Activated B cell treated with CpG ODN at 0.5 μM for 24 hours (primary cell): ENCODE measurements at regions not wholly inside any gene's neighbourhood (a gene's known extent, or its start where the extent isn't known, plus 50 kb on each side); places are given as distances from the start of the nearest gene placed in this dataset.

Experiments
- ATAC-seq: fragments of 200-7000 bp; cut with Tn5 transposase; one replicate; pipeline ENCODE4 v1.10.0; 2021; ENCODE audit warnings: low read depth, mild to moderate bottlenecking, moderate library complexity
- CTCF ChIA-PET: fragments of 350-600 bp; sonication (Branson Sonifier 250); formaldehyde crosslinking; loops from one replicate; lab custom pipeline; 2021; ENCODE audit warnings: antibody characterized with exemption; lab: Charles Lee
- POLR2A ChIA-PET: fragments of 350-600 bp; sonication (Branson Sonifier 250); formaldehyde crosslinking; loops from one replicate; lab custom pipeline; 2021; ENCODE audit warnings: antibody characterized with exemption; lab: Charles Lee
- DNase-seq: peaks from one replicate; pipeline ENCODE4 v3.0.0; 2022
- H3K27ac Mint-ChIP-seq: one replicate; pipeline ENCODE4 v1.8.0; 2020; ENCODE audit warnings: mixed read lengths
- H3K27me3 Mint-ChIP-seq: one replicate; pipeline ENCODE4 v1.8.0; 2021; ENCODE audit warnings: mixed read lengths
- H3K36me3 Mint-ChIP-seq: one replicate; pipeline ENCODE4 v1.8.0; 2021; ENCODE audit warnings: low read depth, mixed read lengths
- H3K4me1 Mint-ChIP-seq: one replicate; pipeline ENCODE4 v1.8.0; 2021; ENCODE audit warnings: mixed read lengths
- H3K4me3 Mint-ChIP-seq: one replicate; pipeline ENCODE4 v1.8.0; 2020; ENCODE audit warnings: mild to moderate bottlenecking, mixed read lengths
- H3K9me3 Mint-ChIP-seq: one replicate; pipeline ENCODE4 v1.8.0; 2020; ENCODE audit warnings: mixed read lengths
- intact Hi-C: fragments of 100-400 bp; cut with micrococcal nuclease; formaldehyde crosslinking; loops from one replicate; pipeline ENCODE4 v1.15.1; 2024
- TF ChIP-seq, protein P1 (sequence below): fragments of 200-600 bp; IDR thresholded peaks from one replicate; pipeline ENCODE4 v1.8.0; 2022; ENCODE audit warnings: antibody characterized with exemption, mild to moderate bottlenecking

DNA sequence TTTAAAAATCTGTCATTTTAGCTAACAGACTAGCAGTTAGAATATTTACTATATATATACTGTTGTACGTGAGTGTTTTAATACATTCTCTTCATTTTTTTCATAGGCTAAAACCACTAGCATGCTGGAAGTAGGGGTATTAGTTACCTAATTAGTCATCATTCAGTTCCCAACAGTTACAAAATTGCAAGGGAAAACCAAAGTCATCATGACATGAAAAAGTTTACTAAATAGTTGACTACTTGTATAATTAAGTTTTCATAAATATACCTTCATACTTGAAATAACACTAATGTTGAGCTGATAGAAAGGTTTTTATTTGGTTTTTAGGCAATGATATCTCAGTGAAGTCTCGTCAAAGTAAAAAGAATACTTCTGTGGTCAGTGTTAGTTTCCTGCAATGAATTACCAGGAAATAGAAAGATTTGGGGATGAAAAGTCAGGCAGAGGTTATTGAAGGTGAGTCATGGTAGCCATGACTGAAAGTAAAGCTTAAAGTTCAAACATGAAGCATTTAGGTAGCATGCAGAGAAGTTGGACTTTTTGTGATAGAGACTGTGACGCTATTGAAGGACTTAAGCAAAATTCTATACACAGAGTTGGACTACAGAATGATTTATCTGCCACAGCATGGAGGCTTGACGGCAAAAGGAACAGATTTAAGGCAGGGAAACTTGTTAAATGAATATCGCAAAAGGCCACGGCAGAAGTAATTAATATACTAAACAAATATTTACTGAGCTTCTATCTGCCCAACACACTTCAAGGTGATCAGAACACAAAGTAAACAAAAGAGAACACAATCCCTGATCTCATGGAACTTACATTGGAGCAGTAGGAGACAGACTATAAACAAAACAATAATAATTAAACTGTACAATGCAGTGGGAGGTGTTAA lies 828.1 kb upstream of the FAT3 start:
- ChIA-PET CTCF (no interaction called here), POLR2A (no interaction called here)
- no peak overlapping the region for H3K27ac Mint-ChIP-seq
- DNase-seq (no peak), ATAC-seq (no peak)
- TF ChIP-seq, protein P1, sequence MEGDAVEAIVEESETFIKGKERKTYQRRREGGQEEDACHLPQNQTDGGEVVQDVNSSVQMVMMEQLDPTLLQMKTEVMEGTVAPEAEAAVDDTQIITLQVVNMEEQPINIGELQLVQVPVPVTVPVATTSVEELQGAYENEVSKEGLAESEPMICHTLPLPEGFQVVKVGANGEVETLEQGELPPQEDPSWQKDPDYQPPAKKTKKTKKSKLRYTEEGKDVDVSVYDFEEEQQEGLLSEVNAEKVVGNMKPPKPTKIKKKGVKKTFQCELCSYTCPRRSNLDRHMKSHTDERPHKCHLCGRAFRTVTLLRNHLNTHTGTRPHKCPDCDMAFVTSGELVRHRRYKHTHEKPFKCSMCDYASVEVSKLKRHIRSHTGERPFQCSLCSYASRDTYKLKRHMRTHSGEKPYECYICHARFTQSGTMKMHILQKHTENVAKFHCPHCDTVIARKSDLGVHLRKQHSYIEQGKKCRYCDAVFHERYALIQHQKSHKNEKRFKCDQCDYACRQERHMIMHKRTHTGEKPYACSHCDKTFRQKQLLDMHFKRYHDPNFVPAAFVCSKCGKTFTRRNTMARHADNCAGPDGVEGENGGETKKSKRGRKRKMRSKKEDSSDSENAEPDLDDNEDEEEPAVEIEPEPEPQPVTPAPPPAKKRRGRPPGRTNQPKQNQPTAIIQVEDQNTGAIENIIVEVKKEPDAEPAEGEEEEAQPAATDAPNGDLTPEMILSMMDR: no peak
- intact Hi-C loops: no loop called here
- H3K4me1 Mint-ChIP-seq: no peaks in the 10 kb centered on the region
- no peaks in the 10 kb centered on the region for H3K27me3 Mint-ChIP-seq
- H3K9me3 Mint-ChIP-seq: peaks cover 6% of the 10 kb centered on the region
- H3K4me3 Mint-ChIP-seq: no peak overlapping the region
- H3K36me3 Mint-ChIP-seq: no peaks in the 10 kb centered on the region

DNA sequence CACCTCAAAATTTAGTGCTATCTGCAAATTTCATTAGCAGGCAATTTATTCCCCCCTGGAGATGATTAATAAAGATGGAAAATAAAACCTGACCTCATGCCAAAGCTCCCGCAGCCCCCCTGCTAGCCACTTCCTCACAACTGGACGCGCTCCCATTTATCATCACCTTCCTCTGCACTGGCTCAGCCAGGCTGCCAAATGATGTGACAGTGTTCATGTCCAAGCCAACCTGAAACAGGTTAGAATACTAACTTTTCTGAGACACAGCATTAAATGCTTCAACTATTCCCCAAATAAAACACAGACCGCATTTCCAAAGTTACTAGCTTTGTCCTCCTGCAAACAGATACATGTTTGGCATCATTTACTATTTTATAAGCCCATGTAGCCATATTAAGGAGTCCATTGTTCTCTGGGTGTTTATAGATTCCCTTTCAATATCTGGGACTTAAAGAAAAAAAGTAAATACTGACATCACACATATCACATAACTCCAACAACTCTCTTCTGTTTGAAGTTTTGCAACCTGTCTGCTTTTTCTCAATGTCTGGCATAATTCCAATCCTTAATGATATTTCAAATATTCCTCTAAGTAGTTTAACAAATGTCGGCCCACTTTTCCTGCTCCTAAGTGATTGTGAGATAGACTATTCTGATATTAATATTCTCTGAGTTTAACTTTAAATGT lies 829.7 kb upstream of the FAT3 start:
- CTCF ChIA-PET: no interaction called here
- Mint-ChIP-seq H3K36me3 (no peaks in the 10 kb centered on the region), H3K4me3 (no peak overlapping the region), H3K27me3 (no peaks in the 10 kb centered on the region), H3K4me1 (no peaks in the 10 kb centered on the region), H3K27ac (no peak overlapping the region), H3K9me3 (peaks cover 9% of the 10 kb centered on the region)
- intact Hi-C loops: no loop called here
- POLR2A ChIA-PET: no interaction called here
- ATAC-seq: no peak
- no peak for DNase-seq
- TF ChIP-seq, protein P1: no peak

GRCh38 chr11:91394073-91394726 lies 830.4 kb upstream of the FAT3 start:
- H3K4me3 Mint-ChIP-seq: no peak overlapping the region
- ChIA-PET CTCF (no interaction called here), POLR2A (no interaction called here)
- intact Hi-C loops: no loop called here
- DNase-seq (no peak), ATAC-seq (no peak)
- H3K9me3 Mint-ChIP-seq: peaks cover 9% of the 10 kb centered on the region
- no peaks in the 10 kb centered on the region for H3K4me1 Mint-ChIP-seq
- TF ChIP-seq, protein P1: no peak
- no peaks in the 10 kb centered on the region for H3K27me3 Mint-ChIP-seq
- H3K27ac Mint-ChIP-seq: no peak overlapping the region
- no peaks in the 10 kb centered on the region for H3K36me3 Mint-ChIP-seq

DNA sequence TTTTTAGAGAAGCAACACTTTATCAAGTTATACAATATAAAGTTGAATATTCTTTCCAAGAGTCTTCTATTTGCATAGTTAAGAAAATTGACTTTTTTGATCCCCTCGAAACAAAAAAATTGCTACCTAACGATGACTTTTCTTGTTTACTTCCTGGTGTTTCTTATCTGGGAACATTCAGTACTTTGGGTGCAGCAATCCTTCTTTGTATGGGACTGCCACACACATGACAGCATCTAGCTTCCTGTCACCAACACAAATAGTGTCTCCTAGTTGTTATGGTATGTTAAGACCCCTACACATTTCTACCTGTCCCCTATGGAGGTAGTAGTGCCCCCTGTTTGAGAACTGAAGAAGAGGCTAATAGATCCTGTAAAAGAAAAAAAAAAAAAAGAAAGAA lies 841.7 kb upstream of the FAT3 start:
- ChIA-PET POLR2A (no interaction called here), CTCF (no interaction called here)
- TF ChIP-seq, protein P1: no peak
- Mint-ChIP-seq H3K9me3 (peaks cover 12% of the 10 kb centered on the region), H3K27ac (no peak overlapping the region), H3K36me3 (no peaks in the 10 kb centered on the region), H3K4me1 (no peaks in the 10 kb centered on the region), H3K4me3 (no peak overlapping the region), H3K27me3 (no peaks in the 10 kb centered on the region)
- ATAC-seq: no peak
- DNase-seq: no peak
- intact Hi-C loops: no loop called here

- H3K27me3 Mint-ChIP-seq: no peaks in the 10 kb centered on the region
- TF ChIP-seq, protein P1: no peak
- no peak overlapping the region for H3K4me3 Mint-ChIP-seq
- intact Hi-C loops: no loop called here
- no peak for ATAC-seq
- H3K9me3 Mint-ChIP-seq: no peaks in the 10 kb centered on the region
- no peak overlapping the region for H3K27ac Mint-ChIP-seq
- ChIA-PET POLR2A (no interaction called here), CTCF (no interaction called here)
- H3K36me3 Mint-ChIP-seq: no peaks in the 10 kb centered on the region
- H3K4me1 Mint-ChIP-seq: no peaks in the 10 kb centered on the region
- no peak for DNase-seq
Measured at GRCh38 chr11:91374794-91375193, 849.8 kb upstream of the FAT3 start.
